ENCODE measurements at regions not wholly inside any gene's neighbourhood (a gene's known extent, or its start where the extent isn't known, plus 50 kb on each side); places are given as distances from the start of the nearest gene placed in this dataset.

- H3K4me3 ChIP-seq (ENCODE audit: low read depth, low read length) = no peak overlapping the region
- in situ Hi-C loops (cut with HindIII; ENCODE audit: low sequenced_read_pairs) = no loop called here
- peak; percentile 47 for DNase-seq (ENCODE audit: low read depth, low spot score)
- no peak for TF ChIP-seq CTCF (IDR thresholded peaks at IDR 0.05; ENCODE audit: low read depth, low read length)
Measured at GRCh38 chr3:82055792-82056191, 294.3 kb upstream of the GBE1 start.

DNA sequence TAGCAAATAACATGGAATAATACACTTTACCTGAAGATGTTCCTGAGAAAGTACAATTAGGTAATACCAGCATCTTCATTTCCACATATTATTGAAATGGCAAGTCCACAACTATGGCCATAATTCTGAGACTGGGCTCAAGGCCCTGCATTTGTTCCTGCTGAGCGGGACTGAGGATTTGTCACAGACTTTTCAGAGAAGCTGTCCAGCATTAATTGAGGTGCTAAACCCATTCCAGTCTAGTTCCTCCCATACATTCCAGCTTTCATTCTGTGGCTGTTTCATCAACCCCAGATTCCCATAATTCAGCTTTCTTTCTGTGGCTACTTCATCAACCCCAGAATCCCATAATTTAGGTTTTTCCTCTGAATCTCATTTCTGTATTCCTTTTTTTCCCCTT lies 293.4 kb upstream of the GBE1 start:
- in situ Hi-C loops (cut with HindIII; ENCODE audit: low sequenced_read_pairs) = no loop called here
- no peak overlapping the region for H3K4me3 ChIP-seq (ENCODE audit: low read depth, low read length)
- peak; percentile 3 for DNase-seq (ENCODE audit: low read depth, low spot score)
- no peak for TF ChIP-seq CTCF (IDR thresholded peaks at IDR 0.05; ENCODE audit: low read depth, low read length)

DNA sequence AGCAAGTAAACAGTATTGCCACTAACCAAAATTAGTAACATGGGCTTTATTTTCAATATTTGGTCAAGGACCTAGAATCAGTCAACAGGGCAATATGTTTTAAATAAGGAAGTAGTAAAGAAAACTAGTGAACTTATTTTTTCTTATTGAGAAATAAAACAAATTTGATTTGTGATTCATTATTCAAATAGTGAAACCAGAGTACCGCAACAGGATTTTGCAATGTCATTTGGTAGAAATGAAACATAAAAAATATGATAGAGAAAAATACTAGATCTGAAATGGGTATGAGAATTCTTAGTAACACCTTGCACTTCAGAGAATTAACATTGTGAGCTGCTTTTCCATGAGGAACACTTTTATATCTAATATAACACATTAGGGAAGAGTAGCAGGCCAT lies 291.8 kb upstream of the GBE1 start:
- DNase-seq (ENCODE audit: low read depth, low spot score) = no peak
- TF ChIP-seq CTCF (IDR thresholded peaks at IDR 0.05; ENCODE audit: low read depth, low read length) = no peak
- no peak overlapping the region for H3K4me3 ChIP-seq (ENCODE audit: low read depth, low read length)
- in situ Hi-C loops (cut with HindIII; ENCODE audit: low sequenced_read_pairs) = no loop called here

GRCh38 chr3:82050382-82050781 lies 288.9 kb upstream of the GBE1 start:
- in situ Hi-C loops (cut with HindIII; ENCODE audit: low sequenced_read_pairs) = no loop called here
- DNase-seq (ENCODE audit: low read depth, low spot score) = no peak
- H3K4me3 ChIP-seq (ENCODE audit: low read depth, low read length) = no peak overlapping the region
- no peak for TF ChIP-seq CTCF (IDR thresholded peaks at IDR 0.05; ENCODE audit: low read depth, low read length)

- no peak for TF ChIP-seq CTCF (IDR thresholded peaks at IDR 0.05; ENCODE audit: low read depth, low read length)
- H3K4me3 ChIP-seq (ENCODE audit: low read depth, low read length) = no peak overlapping the region
- no peak for DNase-seq (ENCODE audit: low read depth, low spot score)
- in situ Hi-C loops (cut with HindIII; ENCODE audit: low sequenced_read_pairs) = no loop called here
Measured at GRCh38 chr3:82048711-82049110, 287.3 kb upstream of the GBE1 start.

GRCh38 chr3:82044930-82045705 lies 283.7 kb upstream of the GBE1 start:
- in situ Hi-C loops (cut with HindIII; ENCODE audit: low sequenced_read_pairs) = no loop called here

More at GRCh38 chr3:82044930-82045705, 283.7 kb upstream of the GBE1 start:
- TF ChIP-seq CTCF (IDR thresholded peaks at IDR 0.05; ENCODE audit: low read depth, low read length) = no peak
- no peak overlapping the region for H3K4me3 ChIP-seq (ENCODE audit: low read depth, low read length)
- DNase-seq (ENCODE audit: low read depth, low spot score) = no peak

Data from astrocyte of the spinal cord (primary cell).